ENCODE measurements at regions not wholly inside any gene's neighbourhood (a gene's known extent, or its start where the extent isn't known, plus 50 kb on each side); places are given as distances from the start of the nearest gene placed in this dataset.
"Not testable (repeated sequence)": the region's sequence is repeated elsewhere in the genome, so short reads cannot be mapped to it uniquely, and the experiment has no call there.

DNA sequence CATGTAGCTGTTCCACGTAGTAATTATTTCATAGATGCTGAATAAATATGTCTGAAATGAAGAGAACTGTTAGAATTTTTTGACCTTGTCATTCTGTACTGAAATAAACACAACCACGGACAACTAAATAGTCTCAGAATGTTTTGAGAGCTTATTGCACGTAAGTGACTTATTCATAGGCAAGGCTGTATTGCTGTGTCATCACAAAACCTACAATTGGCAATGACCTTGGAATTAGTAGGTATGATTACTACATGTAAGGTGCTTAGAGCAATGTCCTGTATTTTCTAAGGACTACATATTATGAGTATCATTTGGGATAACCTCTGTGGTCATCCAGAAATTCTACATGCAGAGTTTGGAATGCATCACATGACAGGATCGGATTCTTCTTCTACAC, 237.2 kb upstream of the PUDP start:
- Histone ChIP-seq H3K36me3 (ENCODE audit: control insufficient read depth, insufficient read depth, low read length, severe bottlenecking) (no peaks in the 10 kb centered on the region), H3K4me1 (ENCODE audit: control insufficient read depth, insufficient read depth, low read length) (peaks cover 11% of the 10 kb centered on the region), H3K9ac (ENCODE audit: low read length) (no peak overlapping the region), H3K27me3 (replicated peaks; ENCODE audit: control insufficient read depth, insufficient read depth, low read length) (no peaks in the 10 kb centered on the region), H3K4me3 (ENCODE audit: low read length) (no peak overlapping the region), H3K9me3 (ENCODE audit: control insufficient read depth, low read length) (no peaks in the 10 kb centered on the region)
- no peak for DNase-seq (ENCODE audit: low read depth)

DNA sequence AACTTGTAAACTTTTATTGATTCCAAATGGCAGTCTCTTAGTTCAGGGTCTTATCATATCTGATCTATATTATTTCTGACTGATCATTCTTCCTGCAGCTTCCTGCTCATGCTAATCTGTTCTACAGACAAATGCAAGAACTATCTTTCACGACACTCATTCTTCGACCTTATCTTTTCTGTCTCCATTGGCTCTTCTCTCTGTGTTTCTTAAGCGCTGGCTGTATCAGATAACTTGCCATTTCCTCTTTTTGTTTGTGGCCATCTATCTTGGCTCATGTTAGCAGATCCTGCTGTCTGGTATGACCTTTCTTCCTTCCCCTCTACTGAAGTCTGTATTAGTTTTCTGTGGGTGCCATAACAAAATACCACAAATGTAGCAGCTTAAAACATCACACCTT, 230.5 kb upstream of the PUDP start:
- no peak for DNase-seq (ENCODE audit: low read depth)

DNA sequence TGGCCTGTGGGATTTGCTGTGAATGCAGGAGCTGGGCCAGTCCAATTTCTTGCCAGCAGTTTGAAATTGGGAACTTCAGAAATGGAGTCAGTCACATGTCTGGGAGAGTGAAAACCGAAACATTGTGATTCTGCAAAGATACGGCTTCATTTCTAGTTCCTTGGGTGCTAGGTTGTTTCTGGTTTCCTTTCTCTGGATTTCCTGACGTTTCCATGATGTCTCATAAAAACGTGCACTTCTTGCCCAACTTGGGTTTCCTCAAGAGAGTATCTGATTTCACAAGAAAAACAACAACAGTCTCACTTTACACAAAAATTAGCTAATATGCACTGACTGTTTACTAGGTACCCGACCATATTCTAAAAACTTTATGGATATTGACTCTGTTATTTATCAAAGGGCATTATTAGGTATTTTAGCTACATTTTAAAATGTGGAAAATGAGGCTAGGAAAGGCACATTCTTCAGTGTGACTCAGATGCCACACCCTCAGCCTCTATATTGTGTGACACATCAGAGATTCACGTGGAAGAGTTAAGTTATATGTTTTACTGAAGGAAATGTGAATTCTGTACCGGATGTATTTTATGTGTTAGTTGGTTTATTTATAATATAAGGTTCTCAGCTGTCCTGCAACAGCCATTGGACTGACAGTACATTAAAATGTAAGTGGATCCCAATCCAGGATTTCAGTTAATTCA, 225.0 kb upstream of the PUDP start:
- Histone ChIP-seq H3K9ac (ENCODE audit: low read length) (peak overlapping the region; percentile 40), H3K27me3 (replicated peaks; ENCODE audit: control insufficient read depth, insufficient read depth, low read length) (no peaks in the 10 kb centered on the region), H3K4me1 (ENCODE audit: control insufficient read depth, insufficient read depth, low read length) (peaks cover 14% of the 10 kb centered on the region)

More for the DNA sequence above, 230.5 kb upstream of the PUDP start:
- H3K4me3 ChIP-seq (ENCODE audit: low read length): no peak overlapping the region
- H3K36me3 ChIP-seq (ENCODE audit: control insufficient read depth, insufficient read depth, low read length, severe bottlenecking): no peaks in the 10 kb centered on the region
- H3K9me3 ChIP-seq (ENCODE audit: control insufficient read depth, low read length): peaks cover 8% of the 10 kb centered on the region
- peaks cover 2% of the 10 kb centered on the region for H3K4me1 ChIP-seq (ENCODE audit: control insufficient read depth, insufficient read depth, low read length)
- H3K27me3 ChIP-seq (replicated peaks; ENCODE audit: control insufficient read depth, insufficient read depth, low read length): no peaks in the 10 kb centered on the region
- H3K9ac ChIP-seq (ENCODE audit: low read length): no peak overlapping the region

DNA sequence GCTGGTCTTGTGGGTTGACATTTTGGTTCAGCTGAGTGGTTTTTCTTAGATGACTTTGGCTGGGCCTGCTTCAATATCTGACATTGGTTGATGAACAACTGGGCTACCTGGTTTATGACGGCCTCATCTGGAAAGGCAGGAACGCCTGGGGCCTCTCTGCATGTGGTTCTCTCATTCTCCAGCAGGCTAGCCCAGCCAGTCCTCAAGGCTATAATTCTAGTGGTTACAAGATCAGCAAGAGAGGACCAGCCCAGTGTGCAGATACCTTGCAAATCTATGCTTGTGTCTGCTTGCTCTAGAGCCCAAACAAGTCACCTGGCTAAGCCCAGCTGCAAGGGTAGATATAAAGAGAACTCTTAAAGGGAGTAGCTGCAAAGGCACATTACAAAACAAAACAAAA, 214.2 kb upstream of the PUDP start:
- DNase-seq (ENCODE audit: low read depth): no peak
- H3K4me3 ChIP-seq (ENCODE audit: low read length): no peak overlapping the region
- no peaks in the 10 kb centered on the region for H3K4me1 ChIP-seq (ENCODE audit: control insufficient read depth, insufficient read depth, low read length)
- H3K9ac ChIP-seq (ENCODE audit: low read length): no peak overlapping the region
- no peaks in the 10 kb centered on the region for H3K9me3 ChIP-seq (ENCODE audit: control insufficient read depth, low read length)
- H3K36me3 ChIP-seq (ENCODE audit: control insufficient read depth, insufficient read depth, low read length, severe bottlenecking): no peaks in the 10 kb centered on the region
- H3K27me3 ChIP-seq (replicated peaks; ENCODE audit: control insufficient read depth, insufficient read depth, low read length): no peaks in the 10 kb centered on the region

More for the DNA sequence above, 225.0 kb upstream of the PUDP start:
- H3K36me3 ChIP-seq (ENCODE audit: control insufficient read depth, insufficient read depth, low read length, severe bottlenecking): no peaks in the 10 kb centered on the region
- peak; percentile 58 for DNase-seq (ENCODE audit: low read depth)
- H3K4me3 ChIP-seq (ENCODE audit: low read length): peak overlapping the region; percentile 34
- peaks cover 13% of the 10 kb centered on the region for H3K9me3 ChIP-seq (ENCODE audit: control insufficient read depth, low read length)

DNA sequence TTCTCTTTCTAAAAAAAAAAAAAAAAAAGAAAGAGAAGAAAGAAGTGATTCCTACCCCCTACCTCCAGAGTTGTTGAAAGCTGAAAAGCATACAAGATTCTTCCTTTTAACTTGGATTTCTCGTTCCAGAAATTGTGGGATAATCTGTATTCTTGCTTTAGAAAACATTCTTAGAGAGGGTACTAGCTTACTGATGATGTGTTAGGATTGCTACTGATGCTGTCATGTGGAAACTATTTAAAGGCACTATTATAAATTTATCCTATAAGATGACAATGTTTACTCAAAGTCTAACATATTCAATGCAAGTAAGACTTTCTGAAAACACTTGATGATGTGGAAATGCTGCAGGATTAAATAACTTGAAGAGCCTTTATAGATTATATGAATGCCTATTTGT, 204.0 kb upstream of the PUDP start:
- peak; percentile 15 for DNase-seq (ENCODE audit: low read depth)
- Histone ChIP-seq H3K9ac (ENCODE audit: low read length) (no peak overlapping the region), H3K9me3 (ENCODE audit: control insufficient read depth, low read length) (no peaks in the 10 kb centered on the region), H3K4me1 (ENCODE audit: control insufficient read depth, insufficient read depth, low read length) (no peaks in the 10 kb centered on the region), H3K27me3 (replicated peaks; ENCODE audit: control insufficient read depth, insufficient read depth, low read length) (no peaks in the 10 kb centered on the region), H3K36me3 (ENCODE audit: control insufficient read depth, insufficient read depth, low read length, severe bottlenecking) (no peaks in the 10 kb centered on the region), H3K4me3 (ENCODE audit: low read length) (no peak overlapping the region)

DNA sequence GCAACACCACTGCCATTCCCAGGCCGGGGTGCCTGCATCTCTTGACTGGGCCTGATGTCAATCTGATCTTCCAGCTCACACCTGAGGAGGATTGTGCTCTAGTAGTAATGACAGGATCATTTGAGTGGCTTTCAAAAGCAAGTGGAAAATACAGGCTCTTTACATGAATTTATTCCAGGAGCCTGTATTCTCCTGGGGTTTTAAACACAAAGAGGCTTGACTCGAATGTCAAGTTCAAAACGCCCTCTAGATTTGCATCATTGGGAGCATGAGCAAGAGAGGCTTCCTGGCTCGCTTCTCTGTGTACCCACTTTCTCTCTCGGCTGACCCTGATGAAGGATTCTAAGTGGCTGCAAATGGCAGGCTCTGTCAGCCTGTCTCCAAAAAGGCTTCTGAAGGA, 199.5 kb upstream of the PUDP start:
- peaks cover 6% of the 10 kb centered on the region for H3K4me1 ChIP-seq (ENCODE audit: control insufficient read depth, insufficient read depth, low read length)
- no peaks in the 10 kb centered on the region for H3K27me3 ChIP-seq (replicated peaks; ENCODE audit: control insufficient read depth, insufficient read depth, low read length)
- no peak overlapping the region for H3K4me3 ChIP-seq (ENCODE audit: low read length)
- H3K36me3 ChIP-seq (ENCODE audit: control insufficient read depth, insufficient read depth, low read length, severe bottlenecking): no peaks in the 10 kb centered on the region
- no peak overlapping the region for H3K9ac ChIP-seq (ENCODE audit: low read length)
- no peaks in the 10 kb centered on the region for H3K9me3 ChIP-seq (ENCODE audit: control insufficient read depth, low read length)
- DNase-seq (ENCODE audit: low read depth): no peak

DNA sequence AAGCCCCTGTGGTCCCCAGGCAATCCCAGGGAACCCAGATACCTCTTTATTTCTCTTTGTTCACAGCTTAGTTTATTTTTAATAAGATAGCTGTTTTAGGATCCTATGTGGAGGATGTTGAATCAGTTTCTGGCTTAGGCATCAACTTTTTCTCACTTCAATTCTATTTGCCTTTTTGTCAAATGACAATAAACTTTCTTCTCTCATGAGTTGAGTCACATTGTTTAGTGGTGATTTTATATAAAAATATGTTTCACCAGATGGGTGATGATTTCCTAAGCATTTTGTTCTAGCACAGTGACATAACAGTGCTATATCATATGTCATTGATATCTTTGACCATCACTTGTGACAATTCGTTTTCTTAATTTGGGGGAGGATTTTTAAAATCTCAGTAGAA, 198.1 kb upstream of the PUDP start:
- Histone ChIP-seq H3K27me3 (replicated peaks; ENCODE audit: control insufficient read depth, insufficient read depth, low read length) (no peaks in the 10 kb centered on the region), H3K4me1 (ENCODE audit: control insufficient read depth, insufficient read depth, low read length) (peaks cover 6% of the 10 kb centered on the region), H3K9ac (ENCODE audit: low read length) (no peak overlapping the region), H3K4me3 (ENCODE audit: low read length) (no peak overlapping the region), H3K36me3 (ENCODE audit: control insufficient read depth, insufficient read depth, low read length, severe bottlenecking) (no peaks in the 10 kb centered on the region), H3K9me3 (ENCODE audit: control insufficient read depth, low read length) (no peaks in the 10 kb centered on the region)
- DNase-seq (ENCODE audit: low read depth): peak; percentile 48

DNA sequence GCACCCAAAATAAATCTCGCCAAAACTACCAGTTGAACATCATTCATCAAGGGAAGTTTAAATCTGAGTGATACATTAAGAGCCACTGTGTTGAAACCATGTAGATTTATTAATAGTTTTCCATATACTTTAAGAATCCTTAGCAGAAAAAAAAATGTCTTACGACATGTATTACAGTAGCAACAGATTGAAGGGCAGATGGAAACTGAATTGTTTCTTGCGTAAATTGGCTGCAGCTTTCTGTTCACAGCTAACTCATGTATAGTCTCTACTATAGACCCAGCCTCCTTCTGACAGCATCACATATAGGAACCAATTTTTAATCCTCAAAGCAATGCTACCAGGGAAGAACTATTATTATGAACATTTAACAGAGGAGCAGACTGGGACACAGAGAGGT, 195.2 kb upstream of the PUDP start:
- Histone ChIP-seq H3K36me3 (ENCODE audit: control insufficient read depth, insufficient read depth, low read length, severe bottlenecking) (no peaks in the 10 kb centered on the region), H3K9me3 (ENCODE audit: control insufficient read depth, low read length) (no peaks in the 10 kb centered on the region), H3K4me1 (ENCODE audit: control insufficient read depth, insufficient read depth, low read length) (peaks cover 6% of the 10 kb centered on the region), H3K4me3 (ENCODE audit: low read length) (no peak overlapping the region), H3K9ac (ENCODE audit: low read length) (no peak overlapping the region), H3K27me3 (replicated peaks; ENCODE audit: control insufficient read depth, insufficient read depth, low read length) (no peaks in the 10 kb centered on the region)
- no peak for DNase-seq (ENCODE audit: low read depth)

DNA sequence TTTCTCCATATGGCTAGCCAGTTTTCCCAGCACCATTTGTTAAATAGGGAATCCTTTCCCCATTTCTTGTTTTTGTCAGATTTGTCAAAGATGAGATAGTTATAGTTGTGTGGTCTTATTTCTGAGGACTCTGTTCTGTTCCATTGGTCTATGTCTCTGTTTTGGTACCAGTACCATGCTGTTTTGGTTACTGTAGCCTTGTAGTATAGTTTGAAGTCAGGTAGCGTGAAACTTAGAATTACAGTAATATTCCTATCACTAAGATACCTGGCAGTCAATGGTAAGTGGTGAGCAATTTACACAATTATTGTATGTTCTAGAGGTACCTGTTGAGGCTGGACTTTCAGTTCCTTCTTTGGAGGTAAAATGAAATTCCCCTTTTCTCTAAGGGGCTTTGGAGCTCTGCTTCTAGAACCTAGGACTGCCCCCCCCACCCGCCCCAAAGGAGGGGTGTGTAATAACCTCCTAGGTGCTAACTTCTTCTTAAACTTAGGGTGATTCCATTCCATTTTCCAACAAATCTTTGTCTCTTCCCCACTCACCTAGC, 187.9 kb upstream of the PUDP start:
- not testable (repeated sequence) for H3K9me3 ChIP-seq (ENCODE audit: control insufficient read depth, low read length); H3K36me3 ChIP-seq (ENCODE audit: control insufficient read depth, insufficient read depth, low read length, severe bottlenecking); H3K4me3 ChIP-seq (ENCODE audit: low read length); H3K27me3 ChIP-seq (replicated peaks; ENCODE audit: control insufficient read depth, insufficient read depth, low read length); DNase-seq (ENCODE audit: low read depth); H3K9ac ChIP-seq (ENCODE audit: low read length)
- H3K4me1 ChIP-seq (ENCODE audit: control insufficient read depth, insufficient read depth, low read length): peaks cover 13% of the 10 kb centered on the region

DNA sequence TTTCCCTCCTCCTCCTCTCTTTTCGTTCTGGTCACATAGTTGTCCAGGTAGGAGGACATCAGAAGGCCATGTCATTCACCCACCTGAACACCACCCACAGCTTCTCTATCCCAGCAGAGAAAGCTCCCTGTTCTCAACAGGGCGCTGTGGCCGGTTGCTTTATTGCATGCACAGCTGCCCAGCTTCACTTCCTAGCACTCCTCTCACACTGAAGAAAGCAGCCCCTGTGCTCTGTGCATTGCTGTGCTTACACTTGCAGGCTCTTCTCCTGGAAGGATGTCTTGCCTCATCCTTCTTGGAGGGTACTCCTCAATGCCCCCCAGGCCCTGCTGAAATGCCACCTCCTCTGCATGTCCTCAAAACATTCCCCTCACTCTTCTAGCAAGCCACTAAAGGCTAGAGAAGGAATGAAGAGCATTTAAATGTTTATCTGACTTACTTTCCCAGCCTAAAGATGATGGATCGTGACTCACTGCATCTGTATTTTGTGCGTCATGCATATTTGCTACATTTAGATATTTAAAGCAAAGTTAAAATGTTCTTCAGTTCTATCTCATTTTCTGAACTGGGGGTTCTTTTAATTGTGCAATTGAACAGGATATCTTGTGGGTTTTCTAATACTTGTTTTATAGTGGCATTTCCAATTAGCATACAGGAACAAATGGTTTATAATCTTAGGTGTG, 186.4 kb upstream of the PUDP start:
- Histone ChIP-seq H3K4me1 (ENCODE audit: control insufficient read depth, insufficient read depth, low read length) (peaks cover 22% of the 10 kb centered on the region), H3K27me3 (replicated peaks; ENCODE audit: control insufficient read depth, insufficient read depth, low read length) (no peaks in the 10 kb centered on the region), H3K9me3 (ENCODE audit: control insufficient read depth, low read length) (no peaks in the 10 kb centered on the region), H3K9ac (ENCODE audit: low read length) (peak overlapping the region; percentile 16), H3K4me3 (ENCODE audit: low read length) (no peak overlapping the region), H3K36me3 (ENCODE audit: control insufficient read depth, insufficient read depth, low read length, severe bottlenecking) (peaks cover 5% of the 10 kb centered on the region)
- peak; percentile 78 for DNase-seq (ENCODE audit: low read depth)

DNA sequence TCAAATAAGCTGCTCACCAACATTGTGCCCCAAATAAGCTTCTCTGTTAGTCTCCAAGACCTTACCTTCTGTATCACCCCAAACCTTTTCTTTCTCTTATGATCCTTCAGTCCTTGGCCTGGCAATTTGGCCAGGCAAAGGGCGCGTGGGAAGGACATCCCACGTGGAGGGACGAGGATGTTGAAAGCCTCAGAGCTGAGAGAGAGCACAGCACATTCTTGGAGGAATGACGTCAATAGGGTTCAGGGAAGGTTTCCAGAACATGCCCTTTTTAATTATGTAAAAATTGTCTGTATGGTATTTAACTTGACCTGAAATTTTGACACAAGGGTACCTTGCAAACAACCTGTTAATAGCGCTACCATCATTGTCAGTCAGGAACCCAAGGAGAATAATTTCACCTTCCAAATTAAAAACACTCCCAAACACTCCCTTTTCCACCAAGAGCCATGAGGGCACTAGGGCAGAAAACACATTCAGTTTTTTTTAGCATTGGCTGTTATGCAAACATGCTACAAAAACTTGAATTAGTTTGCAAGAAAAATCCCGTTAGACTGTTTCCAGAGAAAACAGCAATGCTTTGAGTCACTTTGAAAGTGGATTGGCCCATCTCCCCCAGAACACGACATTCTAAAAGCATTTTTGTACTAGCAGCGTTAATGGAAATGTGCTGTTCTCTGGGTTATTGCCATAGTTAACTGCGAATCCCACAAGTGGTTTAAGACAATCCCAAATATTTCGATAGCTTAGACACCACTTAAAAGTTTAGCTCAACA, 183.2 kb upstream of the PUDP start:
- Histone ChIP-seq H3K9me3 (ENCODE audit: control insufficient read depth, low read length) (no peaks in the 10 kb centered on the region), H3K27me3 (replicated peaks; ENCODE audit: control insufficient read depth, insufficient read depth, low read length) (no peaks in the 10 kb centered on the region), H3K4me1 (ENCODE audit: control insufficient read depth, insufficient read depth, low read length) (peaks cover 22% of the 10 kb centered on the region), H3K4me3 (ENCODE audit: low read length) (no peak overlapping the region), H3K9ac (ENCODE audit: low read length) (peak overlapping the region; percentile 51), H3K36me3 (ENCODE audit: control insufficient read depth, insufficient read depth, low read length, severe bottlenecking) (peaks cover 5% of the 10 kb centered on the region)
- peak; percentile 87 for DNase-seq (ENCODE audit: low read depth)
